Non-pigmented ciliary epithelial cell (primary cell): ENCODE measurements at regions not wholly inside any gene's neighbourhood (a gene's known extent, or its start where the extent isn't known, plus 50 kb on each side); places are given as distances from the start of the nearest gene placed in this dataset.
A peak's percentile ranks its signal among the peaks of the same experiment; 100 is the strongest.

Source experiments
- DNase-seq: peaks from one replicate; pipeline ENCODE4 v3.0.0-alpha.2; 2010; ENCODE audit warnings: low read depth

- DNase-seq, result no peak
Measured at GRCh38 chr1:58367217-58367616, 179.3 kb downstream of the OMA1 start.

GRCh38 chr1:58365328-58365727 is 181.2 kb downstream of the OMA1 start:
- DNase-seq, result no peak

GRCh38 chr1:58363585-58363984 is 182.9 kb downstream of the OMA1 start:
- DNase-seq, result no peak

- no peak for DNase-seq
Measured at GRCh38 chr1:58361134-58361533, 185.4 kb downstream of the OMA1 start.

GRCh38 chr1:58358346-58358745 is 188.2 kb downstream of the OMA1 start:
- no peak for DNase-seq

- DNase-seq, result no peak
Measured at GRCh38 chr1:58356402-58356801, 190.1 kb downstream of the OMA1 start.

GRCh38 chr1:58353168-58353567 is 193.4 kb downstream of the OMA1 start:
- no peak for DNase-seq

- no peak for DNase-seq
Measured at GRCh38 chr1:58352476-58353092, 193.9 kb downstream of the OMA1 start.

GRCh38 chr1:58346036-58346355 is 200.5 kb downstream of the OMA1 start:
- no peak for DNase-seq

- no peak for DNase-seq
Measured at GRCh38 chr1:58345215-58346035, 201.1 kb downstream of the OMA1 start.

- no peak for DNase-seq
Measured at GRCh38 chr1:58340185-58340584, 206.3 kb downstream of the OMA1 start.

GRCh38 chr1:58338081-58338480 is 208.4 kb downstream of the OMA1 start:
- no peak for DNase-seq

GRCh38 chr1:58333511-58333910 is 213.0 kb downstream of the OMA1 start:
- DNase-seq, result no peak

GRCh38 chr1:58331156-58331555 is 215.4 kb downstream of the OMA1 start:
- peak; percentile 35 for DNase-seq

GRCh38 chr1:58325866-58326265 is 220.7 kb downstream of the OMA1 start:
- DNase-seq, result no peak

- no peak for DNase-seq
Measured at GRCh38 chr1:58324558-58324957, 222.0 kb downstream of the OMA1 start.

- DNase-seq, result no peak
Measured at GRCh38 chr1:58318157-58319005, 228.1 kb downstream of the OMA1 start.

- no peak for DNase-seq
Measured at GRCh38 chr1:58317694-58318093, 228.8 kb downstream of the OMA1 start.

GRCh38 chr1:58317086-58317485 is 229.4 kb downstream of the OMA1 start:
- DNase-seq, result no peak

- DNase-seq, result no peak
Measured at GRCh38 chr1:58316141-58316540, 230.4 kb downstream of the OMA1 start.

GRCh38 chr1:58312971-58313563 is 233.5 kb downstream of the OMA1 start:
- DNase-seq, result no peak

GRCh38 chr1:58312461-58312860 is 234.1 kb downstream of the OMA1 start:
- no peak for DNase-seq

GRCh38 chr1:58310881-58311280 is 235.6 kb downstream of the OMA1 start:
- DNase-seq, result no peak
